Left kidney (tissue), 1 donor: ENCODE measurements at regions not wholly inside any gene's neighbourhood (a gene's known extent, or its start where the extent isn't known, plus 50 kb on each side); places are given as distances from the start of the nearest gene placed in this dataset.

Experiments
- DNase-seq: peaks from one replicate; pipeline ENCODE4 v3.0.0-alpha.2; 2013

GRCh38 chr6:134117409-134117808 lies 65.0 kb upstream of the SLC2A12 start:
- DNase-seq: no peak

- DNase-seq: no peak
Observed at GRCh38 chr6:134115715-134116074, 63.3 kb upstream of the SLC2A12 start.

GRCh38 chr6:134114918-134115714 lies 62.7 kb upstream of the SLC2A12 start:
- no peak for DNase-seq

DNA sequence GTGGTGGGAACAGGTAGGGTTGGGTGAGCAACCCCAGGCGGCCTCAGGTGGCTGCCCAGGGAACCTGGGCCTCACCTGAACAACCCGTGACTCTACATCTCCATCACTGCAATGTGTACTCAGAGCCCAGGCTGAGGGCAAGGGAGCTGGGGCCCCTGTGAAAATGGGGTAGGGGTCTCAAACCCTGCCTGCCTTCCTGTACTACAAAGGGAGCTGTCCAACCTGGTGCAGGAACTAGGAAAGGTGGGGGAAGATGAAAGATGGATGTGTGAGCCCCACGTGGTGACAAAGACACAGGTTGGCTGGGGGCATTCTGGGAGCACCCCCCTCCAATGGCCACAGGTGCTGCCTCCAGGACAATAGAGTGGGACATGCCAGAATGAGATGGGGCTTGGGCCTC lies 62.1 kb upstream of the SLC2A12 start:
- DNase-seq: no peak

GRCh38 chr6:134111726-134112125 lies 59.3 kb upstream of the SLC2A12 start:
- no peak for DNase-seq

GRCh38 chr6:134111062-134111677 lies 58.7 kb upstream of the SLC2A12 start:
- DNase-seq: no peak

- DNase-seq: no peak
Observed at GRCh38 chr6:134106702-134107101, 54.3 kb upstream of the SLC2A12 start.

DNA sequence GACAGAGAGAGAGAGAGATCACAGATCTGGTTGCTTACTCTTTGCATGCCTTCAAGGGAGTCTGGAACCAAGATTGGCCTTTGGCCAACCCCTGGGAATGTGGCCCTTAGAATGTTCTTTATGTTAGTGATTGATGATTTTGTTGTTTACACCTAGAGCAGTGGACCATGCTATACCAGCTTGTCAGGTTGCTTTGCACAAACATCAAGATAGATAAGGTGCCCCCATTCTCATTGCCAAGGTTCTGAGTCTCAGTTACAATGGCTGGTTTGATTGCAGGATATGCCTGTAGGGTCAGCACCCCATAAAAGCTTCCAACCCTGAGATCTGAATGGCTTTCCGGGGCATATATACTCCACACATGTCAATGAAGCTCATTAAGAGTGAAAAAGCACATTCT lies 53.5 kb upstream of the SLC2A12 start:
- DNase-seq: peak; percentile 78

DNA sequence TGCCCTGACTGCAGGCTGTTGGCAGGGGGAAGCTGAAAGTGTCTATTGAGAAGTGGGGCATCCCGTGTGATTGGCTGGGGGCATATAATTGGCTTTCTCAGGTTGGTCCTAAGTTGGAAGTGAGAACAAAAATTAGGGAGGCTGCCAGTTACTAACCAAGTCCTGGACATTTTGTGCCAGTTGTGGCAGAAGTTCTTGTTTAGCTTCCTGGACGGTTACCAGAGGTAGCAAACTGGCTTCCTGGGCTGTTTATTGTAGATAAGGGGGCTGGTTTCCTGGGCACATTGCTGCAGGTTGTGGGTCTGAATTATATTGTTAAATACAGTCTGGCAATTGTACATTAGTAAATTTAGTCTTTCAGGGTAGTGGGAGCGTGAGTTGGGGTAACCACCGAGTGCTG lies 50.6 kb upstream of the SLC2A12 start:
- no peak for DNase-seq
